ENCODE measurements at regions not wholly inside any gene's neighbourhood (a gene's known extent, or its start where the extent isn't known, plus 50 kb on each side); places are given as distances from the start of the nearest gene placed in this dataset.

DNA sequence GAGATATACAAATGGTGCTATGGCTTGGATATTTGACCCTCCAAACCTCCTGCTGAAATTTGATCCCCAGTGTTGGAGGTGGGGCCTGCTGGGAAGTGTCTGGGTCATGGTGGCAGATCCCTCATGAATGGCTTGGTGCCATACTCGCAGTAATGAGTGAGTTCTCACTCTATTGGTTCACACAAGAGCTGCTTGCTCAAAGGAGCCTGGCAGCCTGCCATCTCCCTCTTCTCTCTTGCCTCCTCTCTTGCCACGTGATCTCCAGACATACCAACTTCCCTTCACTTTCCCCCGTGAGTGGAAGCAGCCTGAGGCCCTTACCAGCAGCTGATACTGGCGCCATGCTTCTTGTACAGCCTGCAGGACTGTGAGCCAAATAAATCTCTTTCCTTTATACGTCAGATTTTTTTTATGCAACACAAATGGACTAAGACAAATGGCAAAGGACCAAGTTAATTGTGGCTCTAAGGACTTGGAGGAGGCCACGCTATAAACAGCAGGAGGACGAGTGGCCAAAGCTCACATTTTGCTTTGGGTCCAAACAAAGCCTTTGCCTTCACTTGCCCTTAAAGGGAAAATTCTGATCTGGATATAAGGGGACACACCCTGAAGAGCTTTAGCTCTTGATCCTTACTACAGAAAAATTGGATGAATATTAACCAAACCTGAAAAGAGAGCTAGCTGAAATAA is 214.7 kb downstream of the SS18 start:
- no peak for DNase-seq (ENCODE audit: low read depth in 4 of 4, low spot score in 2 of 4)

DNA sequence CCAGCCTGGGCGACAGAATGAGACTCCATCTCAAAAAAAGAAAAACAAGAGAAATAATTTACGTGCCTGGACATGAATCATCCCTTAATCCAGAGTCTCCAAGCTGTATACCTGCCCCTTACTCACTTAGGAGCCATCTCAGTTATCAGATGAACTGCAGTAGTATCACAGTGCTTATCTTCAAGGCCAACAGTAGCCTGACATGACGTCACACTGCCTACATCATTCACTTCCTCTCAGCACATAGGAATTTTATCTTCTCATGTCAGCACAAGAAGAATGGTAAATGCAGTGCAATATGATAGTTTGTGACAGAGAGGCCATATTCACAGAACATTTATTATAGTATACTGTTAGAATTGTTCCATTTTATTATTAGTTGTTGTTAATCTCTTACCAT is 216.6 kb downstream of the SS18 start:
- DNase-seq (ENCODE audit: low read depth in 4 of 4, low spot score in 2 of 4), result no peak

DNA sequence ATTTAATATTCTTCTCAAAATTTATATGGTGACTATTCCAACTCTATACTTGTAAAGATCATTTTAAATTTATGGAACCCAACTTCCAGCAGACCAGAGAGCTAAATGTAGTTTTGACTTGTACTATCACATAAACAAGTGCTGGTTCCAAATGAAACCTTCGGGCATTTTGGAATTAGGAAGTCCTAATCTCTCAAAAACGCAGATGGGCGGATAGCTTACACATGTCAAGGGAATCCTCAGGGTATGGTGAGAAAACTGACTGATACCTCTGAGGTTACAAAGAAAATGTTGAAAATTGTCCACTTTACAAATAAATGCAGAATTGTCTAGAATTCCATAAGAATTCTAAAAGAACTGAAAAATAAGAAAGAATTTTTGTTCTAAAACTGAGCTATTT is 224.1 kb downstream of the SS18 start:
- DNase-seq (ENCODE audit: low read depth in 4 of 4, low spot score in 2 of 4), result no peak

DNA sequence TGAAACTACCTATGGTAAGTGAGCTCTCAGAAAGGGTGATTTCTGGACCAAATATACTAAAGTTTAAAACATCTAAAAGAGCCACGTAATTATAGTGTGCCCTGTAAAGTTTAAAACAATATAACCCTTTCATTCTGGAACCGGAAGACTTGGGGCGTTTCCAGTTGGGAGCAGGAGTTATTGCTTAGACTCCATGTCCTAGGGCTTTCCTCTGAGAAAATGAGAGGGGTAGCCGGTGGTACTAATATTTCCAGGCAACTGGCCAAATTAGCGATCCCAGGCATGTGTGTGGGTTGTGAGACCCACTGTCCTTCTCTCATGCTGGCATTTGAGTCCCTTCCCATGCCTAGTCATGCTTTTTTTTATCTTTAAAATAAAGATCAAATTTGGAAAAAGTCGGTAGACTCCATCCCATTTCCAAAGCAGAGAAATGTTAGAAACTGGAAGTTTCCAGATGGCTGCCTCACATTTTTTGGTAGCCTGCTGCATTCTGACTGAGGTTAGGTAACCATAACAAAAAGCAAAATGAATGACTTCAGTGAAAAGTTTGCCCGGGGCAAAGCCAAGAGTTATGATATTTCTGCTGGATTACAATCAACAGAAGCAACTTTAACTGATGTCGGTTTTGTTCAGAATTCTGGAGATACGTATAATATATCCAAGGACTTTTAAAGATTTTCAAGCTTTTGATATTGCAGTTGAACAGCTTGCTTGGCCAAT is 227.4 kb downstream of the SS18 start:
- DNase-seq (ENCODE audit: low read depth in 4 of 4, low spot score in 2 of 4), result no peak

DNA sequence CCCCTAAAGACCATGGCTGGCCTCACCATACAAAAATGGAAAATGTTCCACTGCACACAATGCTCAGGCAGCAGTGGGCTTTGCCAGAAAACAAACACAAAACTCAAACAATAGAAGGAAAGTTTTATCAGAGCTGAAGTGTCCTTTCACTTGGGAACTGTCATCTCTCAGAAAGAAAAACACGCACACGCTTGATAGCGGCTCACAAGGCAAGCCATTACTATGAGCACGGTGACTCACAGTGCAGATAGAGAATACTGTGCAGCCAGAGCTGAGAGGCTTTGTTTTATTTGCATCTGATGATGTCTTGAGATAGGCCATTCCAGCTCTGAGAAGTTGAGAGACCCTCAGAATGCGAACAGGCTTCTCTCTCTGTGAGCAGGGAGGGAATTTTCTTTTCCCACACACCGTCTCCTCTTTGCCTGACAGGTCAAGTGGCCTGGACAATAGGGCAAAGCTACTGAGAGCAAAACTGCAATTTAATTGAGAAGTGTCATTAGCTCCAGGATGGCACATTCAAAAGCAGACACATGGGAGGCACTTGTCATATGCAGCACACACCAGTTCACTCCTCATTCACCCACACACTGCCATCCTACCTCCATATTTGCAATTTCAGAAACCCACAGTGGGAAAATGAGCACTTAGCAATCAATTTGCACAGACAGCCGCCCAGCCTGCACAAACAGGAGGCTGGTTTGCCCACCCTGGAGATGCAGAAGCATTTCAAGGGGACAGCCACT is 236.6 kb downstream of the SS18 start:
- DNase-seq (ENCODE audit: low read depth in 4 of 4, low spot score in 2 of 4), result no peak

DNA sequence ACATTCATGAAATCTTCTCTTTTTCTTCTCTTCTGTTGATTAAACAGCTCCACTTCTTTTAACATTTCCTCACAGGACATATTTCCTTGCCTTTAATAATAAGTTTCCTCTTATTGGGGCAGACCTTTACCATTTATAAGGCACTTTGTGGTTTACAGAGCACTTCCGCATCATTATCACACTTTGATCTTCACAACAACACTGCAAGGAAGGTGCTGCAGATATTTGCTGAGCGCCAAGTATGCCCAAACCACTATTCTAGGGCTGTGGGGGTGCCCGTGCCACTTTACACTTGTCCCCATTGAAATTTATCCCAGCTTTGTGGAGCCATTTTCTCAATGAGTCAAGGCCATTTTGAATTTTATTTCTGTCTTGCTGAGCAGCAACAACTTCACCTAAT is 246.6 kb downstream of the SS18 start:
- no peak for DNase-seq (ENCODE audit: low read depth in 4 of 4, low spot score in 2 of 4)

DNA sequence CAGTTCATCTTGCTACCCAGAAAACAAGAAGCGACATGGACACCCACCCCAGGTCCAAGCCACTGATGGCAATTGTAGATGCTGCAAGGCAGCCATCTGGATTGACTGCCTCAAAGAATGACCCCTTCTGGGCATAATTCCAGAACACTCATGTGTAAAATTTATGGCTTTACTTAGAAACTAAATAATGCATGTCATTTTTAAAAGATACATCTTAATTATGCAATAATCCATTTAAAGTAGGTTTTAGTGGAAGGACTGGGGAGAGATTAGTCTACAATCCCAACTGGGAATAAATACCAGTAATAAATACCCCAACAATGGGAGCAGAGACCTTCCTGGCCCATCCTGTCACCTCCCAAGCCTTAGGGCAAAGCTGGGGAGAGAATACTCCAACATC is 247.7 kb downstream of the SS18 start:
- no peak for DNase-seq (ENCODE audit: low read depth in 4 of 4, low spot score in 2 of 4)

DNA sequence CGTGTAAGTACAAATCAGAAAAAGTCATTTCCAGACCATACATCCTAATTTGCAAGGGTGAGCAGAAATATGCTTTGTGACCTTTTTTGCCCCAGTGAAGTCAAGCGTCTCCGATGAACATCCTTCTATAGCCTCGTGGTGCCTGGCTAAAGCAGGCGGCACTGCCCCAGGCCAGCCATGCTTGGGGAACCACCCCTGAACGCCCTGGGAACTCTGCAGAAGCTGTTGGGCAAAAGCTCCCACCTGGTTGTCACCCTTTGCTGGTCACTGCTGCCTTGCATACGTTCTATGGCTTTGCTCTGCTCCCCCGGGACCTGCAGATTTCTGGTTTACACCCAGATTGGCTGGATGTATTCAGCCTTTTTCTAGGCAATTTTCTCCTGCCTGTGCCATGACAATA is 256.4 kb downstream of the SS18 start:
- no peak for DNase-seq (ENCODE audit: low read depth in 4 of 4, low spot score in 2 of 4)

DNA sequence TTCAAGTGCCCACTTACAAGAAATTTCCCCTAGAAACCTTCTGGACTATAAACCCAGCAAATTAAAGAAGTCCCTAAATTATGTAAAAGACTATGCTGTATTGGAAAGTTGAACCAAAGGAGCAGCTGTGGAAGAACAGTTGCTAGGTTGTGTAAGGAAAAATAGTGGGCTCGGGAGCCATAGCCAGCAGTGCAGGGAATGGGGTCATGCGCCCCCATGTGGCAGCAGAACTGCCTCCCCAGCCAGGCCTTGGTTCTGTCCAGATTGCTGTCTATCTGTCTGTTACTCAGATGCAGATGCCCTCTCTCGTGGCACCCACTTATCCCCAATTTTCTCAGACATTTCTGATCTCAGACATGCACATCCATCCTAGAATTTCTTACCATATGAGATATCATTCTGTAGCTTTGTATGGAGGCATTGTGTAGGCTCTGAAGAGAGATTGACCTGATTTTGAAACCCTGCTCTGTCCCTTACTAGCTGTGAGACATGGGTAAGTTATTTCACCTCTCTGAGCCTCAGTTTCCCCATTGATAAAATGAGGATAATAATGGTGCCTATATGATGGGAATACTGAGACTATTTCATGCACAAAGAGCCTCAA is 258.3 kb downstream of the SS18 start:
- peak in 1 of 4 donors; percentile 7 for DNase-seq (ENCODE audit: low read depth in 4 of 4, low spot score in 2 of 4)

DNA sequence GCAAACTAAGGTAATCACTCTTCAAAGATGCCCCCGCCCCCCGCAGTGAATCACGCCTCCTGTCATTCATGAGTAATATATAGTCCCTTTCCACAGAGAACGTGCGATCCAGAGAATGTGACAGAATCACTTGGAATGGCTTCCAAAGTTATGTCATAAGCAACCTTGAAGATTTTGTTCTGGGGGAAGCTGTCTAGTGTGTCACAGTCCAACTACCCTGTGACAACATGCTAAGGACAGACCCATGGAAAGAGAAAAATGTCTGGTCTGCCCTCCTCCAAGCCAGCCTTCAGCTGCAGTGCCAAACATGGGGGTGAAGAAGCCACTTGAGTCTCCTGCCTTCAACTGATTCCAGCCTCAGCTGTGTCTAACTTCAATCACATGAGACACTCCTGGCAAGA is 259.1 kb downstream of the SS18 start:
- DNase-seq (ENCODE audit: low read depth in 4 of 4, low spot score in 2 of 4), result no peak

DNA sequence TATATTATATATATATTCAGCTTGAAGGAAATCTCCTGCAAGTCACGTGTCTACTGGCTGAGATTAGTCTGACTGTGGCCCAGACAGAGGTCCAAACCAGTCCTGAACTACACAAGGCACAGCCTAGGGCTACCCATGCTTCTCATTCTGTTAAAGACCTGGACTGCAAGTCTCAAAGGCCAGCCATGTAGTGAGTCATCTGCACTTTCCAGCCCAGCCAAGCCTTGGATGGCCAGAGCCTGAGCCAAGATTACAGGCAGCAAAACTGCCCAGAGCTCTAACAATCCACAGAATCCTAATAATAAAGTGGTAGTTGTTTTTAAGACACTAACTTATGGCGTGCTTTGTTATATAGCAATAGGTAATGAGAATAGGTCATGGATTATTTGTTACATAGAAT is 259.6 kb downstream of the SS18 start:
- no peak for DNase-seq (ENCODE audit: low read depth in 4 of 4, low spot score in 2 of 4)

DNA sequence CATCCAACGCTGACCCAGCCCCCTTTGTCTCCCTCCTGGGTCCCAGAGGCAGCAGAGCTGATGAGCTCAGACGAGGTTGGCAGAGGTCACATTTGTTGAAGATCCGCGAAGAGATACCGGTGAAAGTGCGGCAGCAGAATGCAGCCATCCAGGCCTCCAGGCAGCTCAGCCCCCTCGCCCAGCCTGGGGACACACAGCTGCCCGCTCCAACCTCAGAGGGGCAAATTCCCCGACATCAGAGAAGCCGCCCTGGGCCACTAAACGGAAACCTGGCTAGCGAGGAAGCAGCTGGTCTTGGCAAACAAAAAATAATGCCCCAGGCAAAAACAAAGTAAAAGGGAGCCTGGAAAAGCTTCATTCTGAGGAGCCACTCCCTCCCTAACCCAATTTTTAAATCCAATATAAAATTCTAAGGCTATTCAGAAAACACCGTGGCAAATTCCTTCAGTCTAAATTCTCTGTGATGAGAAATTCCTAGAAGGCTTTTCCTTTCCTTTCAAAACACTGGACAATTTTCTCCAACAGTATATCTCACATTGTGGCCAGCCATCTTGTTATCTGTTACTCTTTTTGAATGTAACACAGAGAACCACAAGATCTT is 262.4 kb downstream of the SS18 start:
- no peak for DNase-seq (ENCODE audit: low read depth in 4 of 4, low spot score in 2 of 4)

DNA sequence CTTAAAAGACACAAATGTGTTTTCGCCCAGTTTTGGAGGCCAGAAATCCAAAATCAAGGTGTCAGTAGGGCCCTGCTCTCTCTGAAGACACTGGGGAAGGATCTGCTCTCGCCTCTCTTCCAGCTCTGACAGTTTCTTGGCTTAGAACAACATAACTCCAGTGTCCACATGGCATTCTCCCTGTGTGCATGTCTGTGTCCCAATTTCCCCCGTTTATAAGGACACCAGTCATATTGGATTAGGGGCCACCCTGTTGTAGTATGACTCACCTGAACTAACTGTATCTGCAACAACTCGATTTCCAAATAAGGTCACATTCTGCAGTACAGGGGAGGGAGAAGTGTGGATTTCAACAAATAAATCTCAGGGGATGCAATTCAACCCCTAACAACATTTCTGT is 263.2 kb downstream of the SS18 start:
- no peak for DNase-seq (ENCODE audit: low read depth in 4 of 4, low spot score in 2 of 4)

DNA sequence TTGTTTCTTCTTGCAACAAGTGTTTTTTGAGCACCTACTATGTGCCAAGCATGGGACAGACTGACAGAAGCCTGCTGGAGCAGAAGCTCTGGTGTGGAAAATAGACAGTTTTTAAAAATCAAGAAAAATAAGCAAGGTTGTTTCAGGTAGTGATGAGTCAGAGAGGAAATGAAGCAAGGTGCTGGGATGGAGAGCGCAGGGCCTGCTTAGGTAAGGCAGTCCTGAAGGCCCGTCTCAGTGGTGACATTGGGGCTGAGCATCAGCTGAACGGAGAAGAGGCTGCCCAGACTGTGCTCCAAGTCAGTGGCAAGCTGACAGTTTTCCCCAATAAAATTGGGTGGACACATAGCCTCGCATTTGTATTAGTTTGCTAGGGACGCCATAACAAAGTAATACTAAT is 263.6 kb downstream of the SS18 start:
- DNase-seq (ENCODE audit: low read depth in 4 of 4, low spot score in 2 of 4), result no peak

DNA sequence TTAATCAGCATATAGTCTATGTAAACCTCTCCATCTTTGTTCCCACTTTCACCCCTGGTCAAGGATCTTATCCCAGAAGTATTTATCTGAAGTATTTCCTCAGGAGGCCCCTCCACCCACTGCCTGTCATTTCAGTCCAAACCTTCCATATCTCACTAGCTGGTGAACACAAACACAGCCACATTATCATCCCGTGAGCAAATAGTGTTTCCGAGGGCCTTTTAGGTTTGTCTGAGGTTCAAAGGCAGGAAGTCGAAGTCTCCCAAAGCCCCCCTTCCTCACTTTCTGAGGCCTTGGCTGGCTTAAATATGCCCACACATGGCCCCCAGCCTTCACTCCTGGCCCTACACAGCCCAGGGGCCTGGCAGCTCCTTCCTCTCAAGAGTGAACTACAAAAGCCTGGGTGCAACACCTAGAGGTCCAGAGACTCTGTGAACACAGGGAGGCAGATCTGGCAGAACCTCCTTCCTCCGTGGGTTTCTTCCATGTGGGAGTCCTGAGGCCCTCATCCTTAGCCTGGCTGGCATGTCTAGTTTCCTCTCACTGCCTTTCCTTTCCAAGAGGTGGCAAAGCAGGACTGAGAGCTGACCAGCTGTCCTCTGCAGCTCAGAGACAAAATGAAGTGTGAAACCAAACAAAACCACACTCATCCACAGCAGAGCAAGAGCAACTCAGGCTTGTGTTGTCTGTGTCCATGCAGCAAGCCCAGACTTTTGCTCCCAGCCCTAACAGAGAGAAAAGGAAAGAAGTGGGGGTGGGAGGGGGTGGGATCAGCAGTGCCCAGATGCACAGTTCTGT is 264.2 kb downstream of the SS18 start:
- no peak for DNase-seq (ENCODE audit: low read depth in 4 of 4, low spot score in 2 of 4)

DNA sequence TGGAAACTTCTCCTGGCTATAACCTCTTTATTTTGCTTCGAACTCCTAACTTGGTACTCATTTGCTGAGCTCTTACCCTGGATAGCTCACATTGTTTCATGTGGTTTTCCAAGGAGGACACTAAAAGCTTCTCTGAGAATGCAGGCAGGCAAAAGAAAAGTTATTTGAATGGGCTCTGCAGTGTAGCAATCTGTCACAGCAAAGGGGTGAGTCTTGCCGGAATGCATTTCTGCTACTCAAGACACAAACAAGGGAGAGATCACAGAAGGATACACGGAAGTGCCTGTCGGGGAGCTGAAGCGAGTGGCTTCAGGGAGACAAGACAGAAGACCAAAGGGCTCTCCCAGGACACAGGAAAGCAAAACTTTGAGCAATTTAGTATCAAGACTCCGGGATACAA is 265.4 kb downstream of the SS18 start:
- DNase-seq (ENCODE audit: low read depth in 4 of 4, low spot score in 2 of 4), result no peak

DNA sequence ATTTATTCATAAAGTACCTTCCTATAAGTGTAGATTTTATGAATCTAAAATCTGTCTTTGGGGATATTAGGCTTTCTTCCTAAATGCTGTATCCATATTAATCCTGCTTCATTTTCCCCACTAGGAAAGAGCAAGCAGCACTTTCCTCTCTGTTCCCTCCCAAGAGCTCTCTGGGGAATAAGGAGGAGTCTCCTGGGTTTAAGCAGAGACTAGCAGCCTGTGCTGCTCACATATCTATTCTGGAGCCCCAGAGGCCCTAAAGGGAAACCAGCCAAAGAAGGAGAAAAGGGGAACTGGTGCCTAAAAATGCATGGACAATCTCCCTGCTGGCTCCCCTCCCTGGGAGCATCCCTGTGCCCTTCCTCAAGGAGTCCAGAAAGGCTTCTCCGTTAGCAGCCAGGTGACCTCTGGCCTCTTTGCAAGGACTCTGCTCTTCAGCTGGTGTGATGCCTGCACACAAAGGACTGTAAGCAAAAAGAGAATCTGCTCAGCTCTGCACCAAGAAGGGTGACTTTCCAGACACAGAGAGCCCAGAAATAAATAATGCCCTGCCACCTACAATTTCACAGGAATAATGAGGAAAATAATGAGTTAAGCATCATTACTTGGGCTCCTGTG is 270.6 kb downstream of the SS18 start:
- no peak for DNase-seq (ENCODE audit: low read depth in 4 of 4, low spot score in 2 of 4)

DNA sequence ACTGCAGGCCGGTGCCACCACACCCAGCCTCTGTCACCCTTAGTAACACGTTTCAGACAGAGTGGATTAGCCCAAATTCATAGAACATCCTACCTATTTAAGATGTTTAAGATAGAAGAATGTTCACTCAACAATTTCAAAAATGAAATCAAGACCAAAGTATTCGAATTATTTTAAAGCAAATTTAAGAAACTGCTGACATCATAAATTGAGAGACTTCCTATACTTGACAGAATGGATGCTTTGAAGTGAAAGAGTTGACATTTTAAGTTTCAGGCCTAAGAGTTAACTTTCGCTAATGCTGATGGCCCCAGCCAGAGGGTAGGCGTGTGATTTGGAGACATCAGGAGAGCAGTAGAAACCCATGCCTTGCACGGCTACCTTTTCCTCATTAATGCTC is 271.9 kb downstream of the SS18 start:
- DNase-seq (ENCODE audit: low read depth in 4 of 4, low spot score in 2 of 4), result no peak

DNA sequence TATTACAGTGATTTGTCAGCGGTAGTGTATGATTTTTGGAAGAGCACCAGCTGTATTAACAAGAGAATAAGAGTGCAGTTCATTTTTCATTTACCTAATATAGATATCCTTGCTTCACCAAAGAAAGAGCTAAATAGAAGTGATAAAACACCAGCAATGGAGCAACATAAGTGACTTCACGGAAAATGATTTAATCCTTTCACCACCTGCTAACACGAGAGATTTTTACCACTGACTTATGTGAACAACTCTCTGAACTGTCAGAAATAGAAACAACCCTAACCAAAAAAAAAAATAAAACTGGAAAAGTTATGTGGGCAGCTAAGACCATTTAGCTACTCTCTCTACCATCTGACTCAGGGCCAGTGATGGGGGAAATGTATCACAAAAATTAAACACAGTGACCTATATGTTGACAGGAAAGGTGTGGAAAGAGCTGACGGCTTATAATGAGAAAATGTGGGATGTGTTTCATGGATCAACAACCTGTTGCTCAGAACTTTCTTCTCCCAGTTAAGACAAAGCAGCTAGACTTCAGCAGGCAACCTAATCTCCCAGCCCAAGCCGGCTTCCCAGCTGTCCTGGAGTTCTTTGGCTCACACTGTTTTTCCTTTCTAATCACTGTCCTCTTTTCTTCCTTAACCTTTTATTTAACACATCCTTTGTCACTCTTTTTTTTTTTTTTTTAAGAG is 272.7 kb downstream of the SS18 start:
- no peak for DNase-seq (ENCODE audit: low read depth in 4 of 4, low spot score in 2 of 4)

Data from left renal cortex interstitium (tissue), 4 donors.